SU-DHL-6 (cell line): ENCODE measurements at regions not wholly inside any gene's neighbourhood (a gene's known extent, or its start where the extent isn't known, plus 50 kb on each side); places are given as distances from the start of the nearest gene placed in this dataset.

Source experiments
- H2AFZ ChIP-seq: fragments of 200-600 bp; sonication (generic); 2 replicates; pipeline ENCODE4 v1.6.1; 2014; ENCODE audit warnings: low read depth, mild to moderate bottlenecking, moderate library complexity, mixed read lengths, antibody characterized with exemption, low read length; ENCODE audit not compliant: severe bottlenecking
- H3F3A ChIP-seq: fragments of 200-600 bp; shearing (Covaris generic); 2 replicates; pipeline ENCODE4 v1.6.0; 2016; ENCODE audit warnings: antibody characterized with exemption, mild to moderate bottlenecking; ENCODE audit not compliant: insufficient read depth
- H3K27ac ChIP-seq: fragments of 200-600 bp; sonication (generic); 2 replicates; pipeline ENCODE4 v1.5.1; 2016; ENCODE audit warnings: low read depth, mild to moderate bottlenecking, low read length, moderate library complexity, mixed read lengths
- H3K27me3 ChIP-seq: fragments of 200-600 bp; sonication (generic), shearing (Covaris generic); 2 replicates; pipeline ENCODE4 v1.6.0; 2014; ENCODE audit warnings: mild to moderate bottlenecking, low read length
- H3K36me3 ChIP-seq: fragments of 200-600 bp; sonication (generic); 2 replicates; pipeline ENCODE4 v1.6.1; 2014; ENCODE audit warnings: mild to moderate bottlenecking, low read length, mixed read lengths
- H3K4me2 ChIP-seq: fragments of 300-600, 200-600 bp; shearing (Covaris generic), sonication (generic); 2 replicates; pipeline ENCODE4 v1.6.0; 2014; ENCODE audit warnings: low read length, low read depth, mild to moderate bottlenecking; ENCODE audit not compliant: poor library complexity, severe bottlenecking
- H3K4me3 ChIP-seq: fragments of 200-600 bp; sonication (generic); 2 replicates; pipeline ENCODE4 v1.5.1; 2014; ENCODE audit warnings: antibody characterized with exemption, low read length, mild to moderate bottlenecking, mixed read lengths; ENCODE audit not compliant: insufficient read depth, poor library complexity, severe bottlenecking
- H3K79me2 ChIP-seq: fragments of 200-600 bp; sonication (generic); 2 replicates; pipeline ENCODE4 v1.6.1; 2014; ENCODE audit warnings: mild to moderate bottlenecking, low read length, moderate library complexity; ENCODE audit not compliant: insufficient read depth
- H3K9ac ChIP-seq: fragments of 200-600 bp; sonication (generic); 2 replicates; pipeline ENCODE4 v1.7.0; 2014; ENCODE audit warnings: mild to moderate bottlenecking, low read length
- H3K9me2 ChIP-seq: fragments of 200-600 bp; sonication (generic); replicated peaks from 2 replicates; pipeline ENCODE4 v1.6.1; 2014; ENCODE audit warnings: low read length; ENCODE audit not compliant: insufficient read depth
- H3K9me3 ChIP-seq: fragments of 200-600 bp; sonication (generic); 2 replicates; pipeline ENCODE4 v1.6.1; 2014; ENCODE audit warnings: low read length, mixed read lengths; ENCODE audit not compliant: insufficient read depth
- H4K20me1 ChIP-seq: fragments of 200-600 bp; sonication (generic); 2 replicates; pipeline ENCODE4 v1.6.1; 2014; ENCODE audit warnings: low read depth, mild to moderate bottlenecking, antibody characterized with exemption, low read length, moderate library complexity, mixed read lengths
- EZH2phosphoT487 ChIP-seq: fragments of 200-600 bp; sonication (generic), shearing (Covaris generic); conservative IDR thresholded peaks from 2 replicates; pipeline ENCODE4 v1.6.1; 2018; ENCODE audit warnings: mild to moderate bottlenecking, antibody characterized with exemption, low read length, moderate library complexity, mixed read lengths
- TF ChIP-seq, protein P1 (sequence below): fragments of 200-600 bp; sonication (generic); IDR thresholded peaks from one replicate; pipeline ENCODE4 v1.5.1; 2017; ENCODE audit warnings: antibody characterized with exemption, mild to moderate bottlenecking, low read length, moderate library complexity; ENCODE audit not compliant: insufficient read depth, poor library complexity, severe bottlenecking

DNA sequence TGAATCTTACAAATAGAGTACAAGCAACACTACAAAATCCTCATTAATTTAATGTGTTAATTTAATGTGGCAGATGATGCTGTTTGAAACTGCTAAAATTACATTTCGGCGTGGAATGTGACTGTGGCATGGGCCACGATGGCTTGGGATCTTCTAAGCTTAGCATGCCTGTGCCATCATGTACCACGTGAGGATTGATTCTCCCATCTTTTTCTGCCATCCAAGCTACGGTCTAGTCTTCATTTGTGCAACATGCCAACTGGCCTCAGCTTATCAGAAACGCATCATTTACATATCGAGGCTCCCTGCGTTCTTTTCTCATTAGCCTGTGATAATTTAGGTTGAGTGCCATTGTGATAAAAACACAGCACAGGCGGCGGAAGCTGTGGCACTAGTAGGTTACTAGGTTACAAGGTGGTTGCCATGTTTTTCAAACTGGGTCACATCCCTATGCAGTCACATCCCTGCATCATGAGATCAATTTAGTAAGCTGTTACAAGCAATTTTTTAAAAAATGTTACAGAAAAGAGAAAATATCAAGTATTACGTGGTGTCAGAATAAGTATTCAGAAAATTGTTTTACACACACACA lies 189.9 kb upstream of the RBPJ start:
- H3K36me3 ChIP-seq, result no peaks in the 10 kb centered on the region
- TF ChIP-seq, protein P1, sequence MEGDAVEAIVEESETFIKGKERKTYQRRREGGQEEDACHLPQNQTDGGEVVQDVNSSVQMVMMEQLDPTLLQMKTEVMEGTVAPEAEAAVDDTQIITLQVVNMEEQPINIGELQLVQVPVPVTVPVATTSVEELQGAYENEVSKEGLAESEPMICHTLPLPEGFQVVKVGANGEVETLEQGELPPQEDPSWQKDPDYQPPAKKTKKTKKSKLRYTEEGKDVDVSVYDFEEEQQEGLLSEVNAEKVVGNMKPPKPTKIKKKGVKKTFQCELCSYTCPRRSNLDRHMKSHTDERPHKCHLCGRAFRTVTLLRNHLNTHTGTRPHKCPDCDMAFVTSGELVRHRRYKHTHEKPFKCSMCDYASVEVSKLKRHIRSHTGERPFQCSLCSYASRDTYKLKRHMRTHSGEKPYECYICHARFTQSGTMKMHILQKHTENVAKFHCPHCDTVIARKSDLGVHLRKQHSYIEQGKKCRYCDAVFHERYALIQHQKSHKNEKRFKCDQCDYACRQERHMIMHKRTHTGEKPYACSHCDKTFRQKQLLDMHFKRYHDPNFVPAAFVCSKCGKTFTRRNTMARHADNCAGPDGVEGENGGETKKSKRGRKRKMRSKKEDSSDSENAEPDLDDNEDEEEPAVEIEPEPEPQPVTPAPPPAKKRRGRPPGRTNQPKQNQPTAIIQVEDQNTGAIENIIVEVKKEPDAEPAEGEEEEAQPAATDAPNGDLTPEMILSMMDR, result no peak
- TF ChIP-seq EZH2phosphoT487, result no peak
- no peak overlapping the region for H2AFZ ChIP-seq
- no peak overlapping the region for H3K9ac ChIP-seq
- no peaks in the 10 kb centered on the region for H3K27me3 ChIP-seq
- H3K9me3 ChIP-seq, result no peaks in the 10 kb centered on the region
- no peaks in the 10 kb centered on the region for H4K20me1 ChIP-seq
- no peak overlapping the region for H3K4me3 ChIP-seq
- no peak overlapping the region for H3K4me2 ChIP-seq
- H3K9me2 ChIP-seq, result no peaks in the 10 kb centered on the region
- H3F3A ChIP-seq, result no peaks in the 10 kb centered on the region
- H3K27ac ChIP-seq, result no peak overlapping the region
- H3K79me2 ChIP-seq, result no peaks in the 10 kb centered on the region

DNA sequence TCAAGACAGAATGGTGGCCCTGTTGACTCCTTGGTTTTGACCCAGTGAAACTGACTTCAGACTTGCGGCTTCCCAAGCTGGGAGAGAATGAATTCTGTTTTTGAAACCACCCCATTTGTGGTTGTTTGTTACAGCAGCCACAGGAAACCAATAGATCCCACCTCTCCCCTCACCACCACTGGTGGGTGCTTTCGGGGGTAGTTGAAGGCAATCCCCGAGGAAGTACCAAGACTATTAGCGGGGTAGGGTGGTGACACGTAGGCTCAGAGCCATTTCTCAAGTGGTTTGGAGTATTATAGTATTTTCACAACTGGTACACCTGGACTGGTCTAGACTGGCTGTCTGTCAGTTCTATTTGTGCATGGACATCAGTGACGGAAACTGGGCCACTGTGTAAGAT lies 189.1 kb upstream of the RBPJ start:
- Histone ChIP-seq H4K20me1 (no peaks in the 10 kb centered on the region), H3K27ac (no peak overlapping the region), H3K9me3 (no peaks in the 10 kb centered on the region), H3K9ac (no peak overlapping the region), H3K79me2 (no peaks in the 10 kb centered on the region), H3K9me2 (no peaks in the 10 kb centered on the region), H3K36me3 (no peaks in the 10 kb centered on the region), H3K27me3 (no peaks in the 10 kb centered on the region), H2AFZ (no peak overlapping the region), H3K4me3 (no peak overlapping the region), H3K4me2 (no peak overlapping the region), H3F3A (no peaks in the 10 kb centered on the region)
- no peak for TF ChIP-seq EZH2phosphoT487
- TF ChIP-seq, protein P1, result no peak

DNA sequence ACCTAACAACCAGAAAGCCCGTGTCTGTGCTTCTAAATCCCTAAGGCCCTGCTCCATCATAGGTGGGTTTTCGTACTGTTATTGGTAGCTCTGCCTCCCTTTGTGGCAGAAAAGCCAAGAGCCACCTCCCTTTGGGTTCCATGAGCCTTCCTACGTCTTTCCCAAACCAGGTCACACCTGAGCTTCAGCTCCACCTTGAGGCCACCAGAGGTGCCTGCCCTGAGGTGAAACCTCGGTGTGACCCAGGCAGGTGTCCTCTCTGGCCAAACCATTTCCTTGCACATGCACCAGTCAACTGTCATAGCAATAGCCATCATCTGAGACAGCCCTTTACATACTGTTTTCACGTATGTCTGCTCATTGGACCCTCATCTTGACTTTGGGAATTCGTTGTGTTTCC lies 188.0 kb upstream of the RBPJ start:
- H3F3A ChIP-seq, result no peaks in the 10 kb centered on the region
- H3K9ac ChIP-seq, result no peak overlapping the region
- TF ChIP-seq, protein P1, result no peak
- no peak for TF ChIP-seq EZH2phosphoT487
- no peaks in the 10 kb centered on the region for H3K9me2 ChIP-seq
- H3K36me3 ChIP-seq, result no peaks in the 10 kb centered on the region
- H2AFZ ChIP-seq, result no peak overlapping the region
- H3K79me2 ChIP-seq, result no peaks in the 10 kb centered on the region
- H3K9me3 ChIP-seq, result no peaks in the 10 kb centered on the region
- no peak overlapping the region for H3K4me2 ChIP-seq
- no peak overlapping the region for H3K4me3 ChIP-seq
- no peaks in the 10 kb centered on the region for H4K20me1 ChIP-seq
- H3K27me3 ChIP-seq, result no peaks in the 10 kb centered on the region
- H3K27ac ChIP-seq, result no peak overlapping the region
